ENCODE measurements at regions not wholly inside any gene's neighbourhood (a gene's known extent, or its start where the extent isn't known, plus 50 kb on each side); places are given as distances from the start of the nearest gene placed in this dataset.
"Not testable (repeated sequence)": the region's sequence is repeated elsewhere in the genome, so short reads cannot be mapped to it uniquely, and the experiment has no call there.

DNA sequence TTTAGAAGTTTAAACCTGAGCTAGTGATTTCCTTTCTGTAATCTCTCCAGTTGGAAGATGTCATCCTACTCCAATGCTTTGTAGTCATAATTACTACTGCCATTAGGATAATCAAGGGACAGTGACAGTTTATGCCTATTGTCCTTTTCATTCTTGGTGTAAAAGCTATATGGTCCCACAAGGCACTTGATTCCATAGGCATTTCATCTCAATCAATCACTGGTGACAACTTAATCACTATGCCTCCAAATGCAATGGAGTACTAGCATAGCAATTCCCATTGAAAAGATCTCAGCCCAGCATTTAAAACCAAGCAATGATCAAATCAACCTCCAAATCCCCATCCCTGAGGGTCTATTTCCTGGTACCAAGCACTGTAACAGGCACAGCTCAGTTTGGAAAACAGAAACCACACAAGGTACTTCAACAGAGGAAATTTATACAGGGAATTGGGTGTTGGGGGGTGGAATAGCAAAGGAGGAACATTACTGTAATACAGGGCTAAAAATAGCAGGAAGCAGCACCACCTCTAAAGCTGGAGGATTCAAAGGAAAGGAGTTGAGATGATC is 51.0 kb downstream of the FHIP2A start:
- TF ChIP-seq PPARA (CRISPR knock-in tag; IDR thresholded peaks at IDR 0.05; ENCODE audit: borderline replicate concordance) (no peak), BACH2 (CRISPR knock-in tag; IDR thresholded peaks at IDR 0.05; ENCODE audit: borderline replicate concordance) (no peak), ZFP3 (CRISPR knock-in tag; IDR thresholded peaks at IDR 0.05) (no peak), ZNF70 (CRISPR knock-in tag; IDR thresholded peaks at IDR 0.05) (no peak), ZNF565 (CRISPR knock-in tag; conservative IDR thresholded peaks at IDR 0.05; ENCODE audit: low read depth) (no peak), SNAI2 (CRISPR knock-in tag; IDR thresholded peaks at IDR 0.05) (no peak), ZFP30 (CRISPR knock-in tag; IDR thresholded peaks at IDR 0.05) (no peak), ZC3H10 (CRISPR knock-in tag; IDR thresholded peaks at IDR 0.05) (no peak), CSDC2 (CRISPR knock-in tag; IDR thresholded peaks at IDR 0.05) (no peak), ISL1 (CRISPR knock-in tag; IDR thresholded peaks at IDR 0.05) (no peak), ZNF8 (CRISPR knock-in tag; IDR thresholded peaks at IDR 0.05) (no peak)
- TF ChIP-seq, protein P1, sequence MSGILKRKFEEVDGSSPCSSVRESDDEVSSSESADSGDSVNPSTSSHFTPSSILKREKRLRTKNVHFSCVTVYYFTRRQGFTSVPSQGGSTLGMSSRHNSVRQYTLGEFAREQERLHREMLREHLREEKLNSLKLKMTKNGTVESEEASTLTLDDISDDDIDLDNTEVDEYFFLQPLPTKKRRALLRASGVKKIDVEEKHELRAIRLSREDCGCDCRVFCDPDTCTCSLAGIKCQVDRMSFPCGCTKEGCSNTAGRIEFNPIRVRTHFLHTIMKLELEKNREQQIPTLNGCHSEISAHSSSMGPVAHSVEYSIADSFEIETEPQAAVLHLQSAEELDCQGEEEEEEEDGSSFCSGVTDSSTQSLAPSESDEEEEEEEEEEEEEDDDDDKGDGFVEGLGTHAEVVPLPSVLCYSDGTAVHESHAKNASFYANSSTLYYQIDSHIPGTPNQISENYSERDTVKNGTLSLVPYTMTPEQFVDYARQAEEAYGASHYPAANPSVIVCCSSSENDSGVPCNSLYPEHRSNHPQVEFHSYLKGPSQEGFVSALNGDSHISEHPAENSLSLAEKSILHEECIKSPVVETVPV (CRISPR knock-in tag; IDR thresholded peaks at IDR 0.05) = no peak
- TF ChIP-seq, protein P2, sequence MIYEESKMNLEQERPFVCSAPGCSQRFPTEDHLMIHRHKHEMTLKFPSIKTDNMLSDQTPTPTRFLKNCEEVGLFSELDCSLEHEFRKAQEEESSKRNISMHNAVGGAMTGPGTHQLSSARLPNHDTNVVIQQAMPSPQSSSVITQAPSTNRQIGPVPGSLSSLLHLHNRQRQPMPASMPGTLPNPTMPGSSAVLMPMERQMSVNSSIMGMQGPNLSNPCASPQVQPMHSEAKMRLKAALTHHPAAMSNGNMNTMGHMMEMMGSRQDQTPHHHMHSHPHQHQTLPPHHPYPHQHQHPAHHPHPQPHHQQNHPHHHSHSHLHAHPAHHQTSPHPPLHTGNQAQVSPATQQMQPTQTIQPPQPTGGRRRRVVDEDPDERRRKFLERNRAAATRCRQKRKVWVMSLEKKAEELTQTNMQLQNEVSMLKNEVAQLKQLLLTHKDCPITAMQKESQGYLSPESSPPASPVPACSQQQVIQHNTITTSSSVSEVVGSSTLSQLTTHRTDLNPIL (CRISPR knock-in tag; IDR thresholded peaks at IDR 0.05; ENCODE audit: low read depth) = no peak
- TF ChIP-seq, protein P3, sequence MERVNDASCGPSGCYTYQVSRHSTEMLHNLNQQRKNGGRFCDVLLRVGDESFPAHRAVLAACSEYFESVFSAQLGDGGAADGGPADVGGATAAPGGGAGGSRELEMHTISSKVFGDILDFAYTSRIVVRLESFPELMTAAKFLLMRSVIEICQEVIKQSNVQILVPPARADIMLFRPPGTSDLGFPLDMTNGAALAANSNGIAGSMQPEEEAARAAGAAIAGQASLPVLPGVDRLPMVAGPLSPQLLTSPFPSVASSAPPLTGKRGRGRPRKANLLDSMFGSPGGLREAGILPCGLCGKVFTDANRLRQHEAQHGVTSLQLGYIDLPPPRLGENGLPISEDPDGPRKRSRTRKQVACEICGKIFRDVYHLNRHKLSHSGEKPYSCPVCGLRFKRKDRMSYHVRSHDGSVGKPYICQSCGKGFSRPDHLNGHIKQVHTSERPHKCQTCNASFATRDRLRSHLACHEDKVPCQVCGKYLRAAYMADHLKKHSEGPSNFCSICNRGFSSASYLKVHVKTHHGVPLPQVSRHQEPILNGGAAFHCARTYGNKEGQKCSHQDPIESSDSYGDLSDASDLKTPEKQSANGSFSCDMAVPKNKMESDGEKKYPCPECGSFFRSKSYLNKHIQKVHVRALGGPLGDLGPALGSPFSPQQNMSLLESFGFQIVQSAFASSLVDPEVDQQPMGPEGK (CRISPR knock-in tag; IDR thresholded peaks at IDR 0.05; ENCODE audit: borderline replicate concordance) = no peak
- TF ChIP-seq, protein P4, sequence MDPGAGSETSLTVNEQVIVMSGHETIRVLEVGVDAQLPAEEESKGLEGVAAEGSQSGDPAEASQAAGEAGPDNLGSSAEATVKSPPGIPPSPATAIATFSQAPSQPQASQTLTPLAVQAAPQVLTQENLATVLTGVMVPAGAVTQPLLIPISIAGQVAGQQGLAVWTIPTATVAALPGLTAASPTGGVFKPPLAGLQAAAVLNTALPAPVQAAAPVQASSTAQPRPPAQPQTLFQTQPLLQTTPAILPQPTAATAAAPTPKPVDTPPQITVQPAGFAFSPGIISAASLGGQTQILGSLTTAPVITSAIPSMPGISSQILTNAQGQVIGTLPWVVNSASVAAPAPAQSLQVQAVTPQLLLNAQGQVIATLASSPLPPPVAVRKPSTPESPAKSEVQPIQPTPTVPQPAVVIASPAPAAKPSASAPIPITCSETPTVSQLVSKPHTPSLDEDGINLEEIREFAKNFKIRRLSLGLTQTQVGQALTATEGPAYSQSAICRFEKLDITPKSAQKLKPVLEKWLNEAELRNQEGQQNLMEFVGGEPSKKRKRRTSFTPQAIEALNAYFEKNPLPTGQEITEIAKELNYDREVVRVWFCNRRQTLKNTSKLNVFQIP (CRISPR knock-in tag; IDR thresholded peaks at IDR 0.05; ENCODE audit: borderline replicate concordance, low read depth) = no peak
- no peak for ATAC-seq

DNA sequence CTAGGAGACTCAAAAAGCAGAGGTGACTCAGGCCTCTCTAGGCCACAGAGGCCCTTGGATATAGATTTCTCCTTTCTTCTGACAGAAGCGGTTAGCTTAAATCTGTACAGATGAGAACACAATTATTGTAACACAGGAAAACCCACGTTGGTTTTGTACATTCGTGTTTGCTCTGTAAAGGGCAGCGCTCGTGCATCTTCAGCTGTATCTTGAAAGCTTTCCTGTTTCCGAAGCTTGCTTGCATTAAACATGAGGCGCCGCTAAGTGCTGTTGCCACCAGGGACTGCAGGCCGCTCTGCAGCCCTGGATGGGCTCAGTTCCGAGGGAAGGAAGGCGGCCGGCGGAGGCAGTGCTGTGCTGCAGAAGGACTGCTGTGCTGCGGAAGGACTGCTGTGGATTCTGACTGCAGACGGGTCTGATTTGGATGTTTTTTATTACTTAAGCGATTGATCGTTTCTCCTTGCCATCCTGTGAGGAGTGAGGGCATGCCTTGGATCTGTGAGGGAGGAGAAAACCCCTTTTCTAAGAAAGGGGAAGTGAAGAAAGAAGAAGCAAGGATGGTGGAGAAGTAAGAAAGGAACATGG is 53.3 kb downstream of the FHIP2A start:
- peak; percentile 18; the same call in 1 of the 3 replicates for ATAC-seq
- TF ChIP-seq CSDC2 (CRISPR knock-in tag; IDR thresholded peaks at IDR 0.05) (no peak), ARNTL (CRISPR knock-in tag; IDR thresholded peaks at IDR 0.05; ENCODE audit: borderline replicate concordance, low read depth) (no peak), TOX (CRISPR knock-in tag; IDR thresholded peaks at IDR 0.05; ENCODE audit: borderline replicate concordance) (no peak), OSR1 (CRISPR knock-in tag; IDR thresholded peaks at IDR 0.05) (no peak), PPARA (CRISPR knock-in tag; IDR thresholded peaks at IDR 0.05; ENCODE audit: borderline replicate concordance) (no peak), TCF4 (CRISPR knock-in tag; IDR thresholded peaks at IDR 0.05; ENCODE audit: borderline replicate concordance) (no peak), ZFP3 (CRISPR knock-in tag; IDR thresholded peaks at IDR 0.05) (no peak), ZFP30 (CRISPR knock-in tag; IDR thresholded peaks at IDR 0.05) (no peak), RARB (CRISPR knock-in tag; IDR thresholded peaks at IDR 0.05) (no peak), ZNF8 (CRISPR knock-in tag; IDR thresholded peaks at IDR 0.05) (no peak), SNAI2 (CRISPR knock-in tag; IDR thresholded peaks at IDR 0.05) (no peak), ZNF565 (CRISPR knock-in tag; conservative IDR thresholded peaks at IDR 0.05; ENCODE audit: low read depth) (no peak), ZC3H10 (CRISPR knock-in tag; IDR thresholded peaks at IDR 0.05) (no peak), ISL1 (CRISPR knock-in tag; IDR thresholded peaks at IDR 0.05) (no peak)
- TF ChIP-seq, protein P3 (CRISPR knock-in tag; IDR thresholded peaks at IDR 0.05; ENCODE audit: borderline replicate concordance) = no peak
- TF ChIP-seq, protein P1 (CRISPR knock-in tag; IDR thresholded peaks at IDR 0.05) = no peak
- TF ChIP-seq, protein P4 (CRISPR knock-in tag; IDR thresholded peaks at IDR 0.05; ENCODE audit: borderline replicate concordance, low read depth) = no peak
- TF ChIP-seq, protein P5, sequence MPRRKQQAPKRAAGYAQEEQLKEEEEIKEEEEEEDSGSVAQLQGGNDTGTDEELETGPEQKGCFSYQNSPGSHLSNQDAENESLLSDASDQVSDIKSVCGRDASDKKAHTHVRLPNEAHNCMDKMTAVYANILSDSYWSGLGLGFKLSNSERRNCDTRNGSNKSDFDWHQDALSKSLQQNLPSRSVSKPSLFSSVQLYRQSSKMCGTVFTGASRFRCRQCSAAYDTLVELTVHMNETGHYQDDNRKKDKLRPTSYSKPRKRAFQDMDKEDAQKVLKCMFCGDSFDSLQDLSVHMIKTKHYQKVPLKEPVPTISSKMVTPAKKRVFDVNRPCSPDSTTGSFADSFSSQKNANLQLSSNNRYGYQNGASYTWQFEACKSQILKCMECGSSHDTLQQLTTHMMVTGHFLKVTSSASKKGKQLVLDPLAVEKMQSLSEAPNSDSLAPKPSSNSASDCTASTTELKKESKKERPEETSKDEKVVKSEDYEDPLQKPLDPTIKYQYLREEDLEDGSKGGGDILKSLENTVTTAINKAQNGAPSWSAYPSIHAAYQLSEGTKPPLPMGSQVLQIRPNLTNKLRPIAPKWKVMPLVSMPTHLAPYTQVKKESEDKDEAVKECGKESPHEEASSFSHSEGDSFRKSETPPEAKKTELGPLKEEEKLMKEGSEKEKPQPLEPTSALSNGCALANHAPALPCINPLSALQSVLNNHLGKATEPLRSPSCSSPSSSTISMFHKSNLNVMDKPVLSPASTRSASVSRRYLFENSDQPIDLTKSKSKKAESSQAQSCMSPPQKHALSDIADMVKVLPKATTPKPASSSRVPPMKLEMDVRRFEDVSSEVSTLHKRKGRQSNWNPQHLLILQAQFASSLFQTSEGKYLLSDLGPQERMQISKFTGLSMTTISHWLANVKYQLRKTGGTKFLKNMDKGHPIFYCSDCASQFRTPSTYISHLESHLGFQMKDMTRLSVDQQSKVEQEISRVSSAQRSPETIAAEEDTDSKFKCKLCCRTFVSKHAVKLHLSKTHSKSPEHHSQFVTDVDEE (CRISPR knock-in tag; IDR thresholded peaks at IDR 0.05) = no peak

DNA sequence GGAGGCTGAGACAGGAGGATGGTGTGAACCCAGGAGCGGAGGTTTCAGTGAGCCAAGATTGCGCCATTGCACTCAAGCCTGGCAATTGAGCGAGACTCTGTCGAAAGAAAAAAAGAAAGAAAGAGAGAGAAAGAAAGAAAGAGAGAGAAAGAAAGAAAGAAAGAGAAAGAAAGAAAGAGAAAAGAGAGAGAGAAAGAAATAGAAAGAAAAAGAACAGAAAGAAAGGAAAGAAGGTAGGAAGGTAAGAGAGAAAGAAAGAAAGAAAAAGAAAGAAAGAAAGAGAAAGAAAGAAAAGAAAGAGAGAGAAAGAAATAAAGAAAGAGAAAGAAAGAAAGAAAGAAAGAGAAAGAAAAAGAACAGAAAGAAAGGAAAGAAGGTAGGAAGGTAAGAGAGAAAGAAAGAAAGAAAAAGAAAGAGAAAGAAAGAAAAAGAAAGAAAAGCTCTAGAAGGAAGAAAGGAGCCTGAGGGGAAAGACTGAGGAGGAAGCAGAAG is 54.1 kb downstream of the FHIP2A start:
- not testable (repeated sequence) for ATAC-seq
